GM23338 (cell line): ENCODE measurements at regions not wholly inside any gene's neighbourhood (a gene's known extent, or its start where the extent isn't known, plus 50 kb on each side); places are given as distances from the start of the nearest gene placed in this dataset.

Source experiments
- EZH2 ChIP-seq: fragments of 200-600 bp; sonication (generic); IDR thresholded peaks from one replicate; pipeline ENCODE4 v1.8.0; 2017; ENCODE audit warnings: antibody characterized with exemption, mild to moderate bottlenecking, low read depth; ENCODE audit not compliant: unreplicated experiment
- EZH2phosphoT487 ChIP-seq: fragments of 200-600 bp; sonication (generic); IDR thresholded peaks from one replicate; pipeline ENCODE4 v1.8.1; 2018; ENCODE audit warnings: antibody characterized with exemption; ENCODE audit not compliant: unreplicated experiment
- JUNB ChIP-seq: IDR thresholded peaks from one replicate; pipeline ENCODE4 v1.6.1; 2016; ENCODE audit warnings: antibody characterized with exemption; ENCODE audit not compliant: unreplicated experiment
- POLR2AphosphoS5 ChIP-seq: IDR thresholded peaks from 2 replicates; pipeline ENCODE4 v1.6.1; 2016; ENCODE audit warnings: antibody characterized with exemption, low read depth
- TF ChIP-seq, protein P1 (sequence below), 2 experiments: fragments of 200-600 bp in 1 of 2; sonication (generic) in 1 of 2; conservative IDR thresholded peaks; 2 replicates each; pipeline versions ENCODE4 v1.5.1 to v1.6.1; 2016 to 2017; ENCODE audit warnings: antibody characterized with exemption in 2 of 2, low read depth in 2 of 2, mild to moderate bottlenecking in 2 of 2, moderate library complexity in 1 of 2
- TF ChIP-seq, protein P2 (sequence below): IDR thresholded peaks from one replicate; pipeline ENCODE4 v1.6.1; 2018; ENCODE audit warnings: antibody characterized with exemption; ENCODE audit not compliant: unreplicated experiment

DNA sequence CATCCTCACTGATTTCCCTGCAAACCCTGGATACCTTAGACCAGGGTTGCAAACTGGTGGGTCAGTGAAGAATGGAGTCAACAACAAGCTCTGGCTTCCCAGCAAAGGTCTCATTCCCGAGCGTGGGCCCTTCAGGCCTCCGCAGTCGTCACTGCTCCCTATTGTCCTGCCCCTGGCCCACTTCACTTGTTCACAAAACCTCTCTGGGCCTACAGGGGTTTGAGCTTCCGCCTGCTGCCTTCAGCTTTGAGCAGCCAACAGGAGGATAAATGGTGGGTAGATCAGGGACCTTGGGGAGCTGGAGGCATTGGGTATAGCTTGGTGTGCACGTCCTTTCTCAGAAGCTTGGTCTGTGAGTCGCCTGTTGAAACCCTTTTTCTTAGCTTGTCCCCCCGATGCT, 148.8 kb downstream of the KATNIP start:
- TF ChIP-seq, protein P1, sequence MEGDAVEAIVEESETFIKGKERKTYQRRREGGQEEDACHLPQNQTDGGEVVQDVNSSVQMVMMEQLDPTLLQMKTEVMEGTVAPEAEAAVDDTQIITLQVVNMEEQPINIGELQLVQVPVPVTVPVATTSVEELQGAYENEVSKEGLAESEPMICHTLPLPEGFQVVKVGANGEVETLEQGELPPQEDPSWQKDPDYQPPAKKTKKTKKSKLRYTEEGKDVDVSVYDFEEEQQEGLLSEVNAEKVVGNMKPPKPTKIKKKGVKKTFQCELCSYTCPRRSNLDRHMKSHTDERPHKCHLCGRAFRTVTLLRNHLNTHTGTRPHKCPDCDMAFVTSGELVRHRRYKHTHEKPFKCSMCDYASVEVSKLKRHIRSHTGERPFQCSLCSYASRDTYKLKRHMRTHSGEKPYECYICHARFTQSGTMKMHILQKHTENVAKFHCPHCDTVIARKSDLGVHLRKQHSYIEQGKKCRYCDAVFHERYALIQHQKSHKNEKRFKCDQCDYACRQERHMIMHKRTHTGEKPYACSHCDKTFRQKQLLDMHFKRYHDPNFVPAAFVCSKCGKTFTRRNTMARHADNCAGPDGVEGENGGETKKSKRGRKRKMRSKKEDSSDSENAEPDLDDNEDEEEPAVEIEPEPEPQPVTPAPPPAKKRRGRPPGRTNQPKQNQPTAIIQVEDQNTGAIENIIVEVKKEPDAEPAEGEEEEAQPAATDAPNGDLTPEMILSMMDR (conservative IDR thresholded peaks at IDR 0.05; ENCODE audit: low read depth in 2 of 2): no peak
- TF ChIP-seq EZH2phosphoT487 (no peak), POLR2AphosphoS5 (no peak), EZH2 (no peak), JUNB (no peak)
- TF ChIP-seq, protein P2, sequence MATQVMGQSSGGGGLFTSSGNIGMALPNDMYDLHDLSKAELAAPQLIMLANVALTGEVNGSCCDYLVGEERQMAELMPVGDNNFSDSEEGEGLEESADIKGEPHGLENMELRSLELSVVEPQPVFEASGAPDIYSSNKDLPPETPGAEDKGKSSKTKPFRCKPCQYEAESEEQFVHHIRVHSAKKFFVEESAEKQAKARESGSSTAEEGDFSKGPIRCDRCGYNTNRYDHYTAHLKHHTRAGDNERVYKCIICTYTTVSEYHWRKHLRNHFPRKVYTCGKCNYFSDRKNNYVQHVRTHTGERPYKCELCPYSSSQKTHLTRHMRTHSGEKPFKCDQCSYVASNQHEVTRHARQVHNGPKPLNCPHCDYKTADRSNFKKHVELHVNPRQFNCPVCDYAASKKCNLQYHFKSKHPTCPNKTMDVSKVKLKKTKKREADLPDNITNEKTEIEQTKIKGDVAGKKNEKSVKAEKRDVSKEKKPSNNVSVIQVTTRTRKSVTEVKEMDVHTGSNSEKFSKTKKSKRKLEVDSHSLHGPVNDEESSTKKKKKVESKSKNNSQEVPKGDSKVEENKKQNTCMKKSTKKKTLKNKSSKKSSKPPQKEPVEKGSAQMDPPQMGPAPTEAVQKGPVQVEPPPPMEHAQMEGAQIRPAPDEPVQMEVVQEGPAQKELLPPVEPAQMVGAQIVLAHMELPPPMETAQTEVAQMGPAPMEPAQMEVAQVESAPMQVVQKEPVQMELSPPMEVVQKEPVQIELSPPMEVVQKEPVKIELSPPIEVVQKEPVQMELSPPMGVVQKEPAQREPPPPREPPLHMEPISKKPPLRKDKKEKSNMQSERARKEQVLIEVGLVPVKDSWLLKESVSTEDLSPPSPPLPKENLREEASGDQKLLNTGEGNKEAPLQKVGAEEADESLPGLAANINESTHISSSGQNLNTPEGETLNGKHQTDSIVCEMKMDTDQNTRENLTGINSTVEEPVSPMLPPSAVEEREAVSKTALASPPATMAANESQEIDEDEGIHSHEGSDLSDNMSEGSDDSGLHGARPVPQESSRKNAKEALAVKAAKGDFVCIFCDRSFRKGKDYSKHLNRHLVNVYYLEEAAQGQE: no peak
